HG03457 (cell line): ENCODE measurements at regions not wholly inside any gene's neighbourhood (a gene's known extent, or its start where the extent isn't known, plus 50 kb on each side); places are given as distances from the start of the nearest gene placed in this dataset.
"Not testable (repeated sequence)": the region's sequence is repeated elsewhere in the genome, so short reads cannot be mapped to it uniquely, and the experiment has no call there.

Experiments
- ATAC-seq: cut with Tn5 transposase; IDR thresholded peaks from one replicate; pipeline ENCODE4 v1.9.1; 2021; ENCODE audit warnings: moderate number of reproducible peaks; ENCODE audit not compliant: unreplicated experiment

DNA sequence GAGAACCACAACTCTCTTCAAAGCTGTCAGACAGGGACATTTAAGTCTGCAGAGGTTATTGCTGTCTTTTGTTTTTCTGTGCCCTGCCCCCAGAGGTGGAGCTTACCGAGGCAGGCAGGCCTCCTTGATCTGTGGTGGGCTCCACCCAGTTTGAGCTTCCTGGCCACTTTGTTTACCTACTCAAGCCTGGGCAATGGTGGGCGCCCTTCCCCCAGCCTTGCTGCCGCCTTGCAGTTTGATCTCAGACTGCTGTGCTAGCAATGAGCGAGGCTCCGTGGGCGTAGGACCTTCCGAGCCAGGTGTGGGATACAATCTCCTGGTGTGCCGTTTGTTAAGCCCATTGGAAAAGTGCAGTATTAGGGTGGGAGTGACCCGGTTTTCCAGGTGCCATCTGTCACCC is 822.1 kb downstream of the KCNMA1 start:
- not testable (repeated sequence) for ATAC-seq

- no peak for ATAC-seq
These were observed 826.2 kb downstream of the KCNMA1 start for GRCh38 chr10:76811430-76811829.

- ATAC-seq, result no peak
These were observed 849.2 kb downstream of the KCNMA1 start for GRCh38 chr10:76788452-76788811.

- ATAC-seq, result no peak
These were observed 849.7 kb downstream of the KCNMA1 start for GRCh38 chr10:76787746-76788451.

- ATAC-seq, result no peak
These were observed 851.0 kb downstream of the KCNMA1 start for GRCh38 chr10:76786504-76787072.

DNA sequence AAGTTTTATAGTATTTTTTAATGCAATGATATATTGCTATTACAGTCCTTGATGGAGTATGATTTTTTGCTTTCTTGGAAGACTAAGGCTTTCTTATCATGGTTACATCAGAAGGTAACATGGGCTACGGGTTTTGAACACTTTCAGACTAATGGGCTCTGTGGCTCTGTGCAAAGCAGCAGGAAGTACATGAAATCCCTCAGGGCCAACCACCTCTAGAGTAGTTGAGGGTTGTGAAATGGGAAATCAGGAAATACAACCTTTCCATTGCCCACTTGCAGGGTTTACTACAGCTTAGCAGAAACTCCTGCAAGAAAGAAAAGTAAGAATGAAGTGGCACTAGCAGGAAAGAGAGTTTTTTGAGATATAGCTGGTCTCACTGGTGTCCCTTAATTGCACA is 853.5 kb downstream of the KCNMA1 start:
- no peak for ATAC-seq

DNA sequence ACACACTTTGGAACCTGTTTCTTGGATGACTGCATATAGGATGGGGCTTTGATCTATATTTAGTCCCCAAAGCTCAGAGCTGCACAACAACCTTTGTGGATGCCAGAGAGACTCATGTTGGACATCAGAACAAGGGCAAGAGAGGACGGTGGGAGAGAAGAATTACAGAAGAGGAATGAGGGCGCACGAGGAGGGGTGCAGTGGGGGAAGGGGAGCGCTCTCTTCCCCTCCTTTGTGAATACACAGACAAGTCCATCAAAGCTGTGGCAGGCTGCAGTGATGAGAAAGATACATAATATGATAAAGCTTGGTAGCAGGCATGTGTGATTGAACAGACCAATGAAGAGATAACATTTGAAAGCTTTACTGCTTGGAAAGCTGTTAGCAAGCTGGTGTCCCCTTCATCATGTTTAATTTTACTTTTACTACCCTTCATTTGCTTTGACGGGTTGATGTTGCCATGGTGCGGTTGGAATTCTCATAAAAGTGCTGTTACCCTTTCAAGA is 857.8 kb downstream of the KCNMA1 start:
- no peak for ATAC-seq

- no peak for ATAC-seq
These were observed 858.5 kb downstream of the KCNMA1 start for GRCh38 chr10:76778914-76779795.

- ATAC-seq, result no peak
These were observed 862.5 kb downstream of the KCNMA1 start for GRCh38 chr10:76774987-76775603.

GRCh38 chr10:76769582-76769981 is 868.0 kb downstream of the KCNMA1 start:
- ATAC-seq, result no peak

DNA sequence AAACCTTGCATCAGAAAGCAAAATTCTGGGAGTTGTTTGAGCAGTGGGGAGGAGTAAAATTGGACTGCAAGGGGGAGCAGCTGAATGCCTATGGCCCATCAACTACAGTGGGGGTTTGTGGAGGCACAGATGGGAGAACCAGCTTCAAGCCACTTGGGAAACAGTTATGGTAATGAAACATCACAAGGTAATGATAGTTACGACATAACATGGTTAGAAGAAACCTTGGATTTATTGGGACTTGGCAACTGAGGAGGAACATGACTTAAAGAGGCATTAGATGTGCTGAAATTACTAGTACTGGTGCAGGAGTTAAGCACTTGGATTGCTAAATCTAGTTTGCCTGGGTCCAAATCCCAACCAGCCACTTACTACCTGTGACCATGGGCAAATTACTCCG is 868.4 kb downstream of the KCNMA1 start:
- ATAC-seq, result no peak

- ATAC-seq, result no peak
These were observed 870.9 kb downstream of the KCNMA1 start for GRCh38 chr10:76766682-76767081.

GRCh38 chr10:76764921-76765320 is 872.7 kb downstream of the KCNMA1 start:
- not testable (repeated sequence) for ATAC-seq

DNA sequence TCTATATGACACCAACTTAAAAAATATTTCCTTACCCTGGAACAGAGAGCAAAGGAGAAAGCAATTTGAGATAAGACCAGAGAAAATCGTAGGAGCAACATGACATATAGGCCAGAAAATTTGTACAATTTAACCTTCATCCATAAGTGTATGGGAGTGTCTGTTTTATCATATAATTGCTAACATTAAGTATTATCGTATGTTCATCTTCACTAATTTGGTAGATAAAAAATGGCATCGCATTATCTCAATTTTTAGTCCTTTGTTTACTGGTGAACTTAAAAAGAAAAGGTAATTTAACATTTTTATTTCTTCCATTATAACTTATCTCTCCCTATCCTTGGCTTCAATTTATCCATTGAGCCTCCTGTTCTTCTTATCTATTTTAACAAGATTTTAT is 873.4 kb downstream of the KCNMA1 start:
- ATAC-seq, result no peak

DNA sequence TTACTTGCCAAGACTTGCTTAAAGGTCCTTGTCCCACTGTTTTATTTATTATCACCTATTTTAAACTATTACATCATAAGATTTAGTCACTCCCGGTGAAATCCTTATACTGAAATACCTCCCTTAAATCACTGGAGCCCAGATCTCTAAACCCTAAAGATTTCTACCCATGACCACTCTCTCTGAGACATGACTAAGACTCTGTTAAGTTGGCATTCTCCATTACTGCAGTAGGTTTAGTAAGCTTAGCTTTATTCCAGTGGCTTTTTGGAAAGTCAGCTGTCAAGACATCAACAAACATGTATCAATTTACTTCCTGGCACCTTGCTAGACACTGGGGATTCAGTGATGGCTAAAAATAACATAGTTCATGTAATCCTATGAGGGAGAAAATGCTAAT is 874.2 kb downstream of the KCNMA1 start:
- no peak for ATAC-seq

DNA sequence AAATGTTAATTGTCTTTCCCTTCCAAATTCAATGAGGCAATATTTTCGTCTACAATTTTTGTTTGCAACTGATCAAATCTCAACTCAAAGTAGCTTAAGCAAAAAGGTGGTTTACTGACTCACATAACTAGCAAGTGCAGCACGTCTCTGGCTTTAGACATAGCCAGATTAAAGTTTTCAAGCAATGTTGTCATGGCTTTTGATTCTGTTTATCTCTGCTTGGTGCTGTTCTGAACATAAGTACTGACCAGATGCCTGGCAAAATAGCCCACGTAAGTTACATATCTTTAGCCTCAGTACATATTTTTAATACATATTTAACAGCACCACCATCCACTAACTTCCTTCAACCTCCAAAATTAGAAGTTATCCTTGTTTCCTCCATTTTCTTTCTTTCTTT is 877.9 kb downstream of the KCNMA1 start:
- no peak for ATAC-seq

DNA sequence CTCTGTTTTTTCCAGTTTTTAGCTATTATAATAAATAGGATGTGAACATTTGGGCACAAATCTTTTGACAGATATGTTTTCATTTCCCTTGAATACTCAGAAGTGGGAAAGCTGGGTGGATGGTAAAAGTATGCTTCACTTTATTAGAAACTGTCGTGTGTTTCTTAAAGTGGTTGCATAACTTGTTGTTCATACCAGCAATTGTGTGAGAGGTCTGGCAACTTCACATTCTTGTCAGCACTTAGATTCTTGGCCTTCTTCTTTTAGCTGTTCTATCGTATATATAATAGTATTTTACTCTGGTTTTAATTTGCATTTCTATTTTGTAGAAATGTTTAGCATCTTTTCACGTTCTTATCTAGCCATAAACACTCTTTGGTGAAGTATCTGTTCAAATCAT is 894.4 kb downstream of the KCNMA1 start:
- no peak for ATAC-seq

- ATAC-seq, result no peak
These were observed 897.1 kb downstream of the KCNMA1 start for GRCh38 chr10:76740514-76740913.

DNA sequence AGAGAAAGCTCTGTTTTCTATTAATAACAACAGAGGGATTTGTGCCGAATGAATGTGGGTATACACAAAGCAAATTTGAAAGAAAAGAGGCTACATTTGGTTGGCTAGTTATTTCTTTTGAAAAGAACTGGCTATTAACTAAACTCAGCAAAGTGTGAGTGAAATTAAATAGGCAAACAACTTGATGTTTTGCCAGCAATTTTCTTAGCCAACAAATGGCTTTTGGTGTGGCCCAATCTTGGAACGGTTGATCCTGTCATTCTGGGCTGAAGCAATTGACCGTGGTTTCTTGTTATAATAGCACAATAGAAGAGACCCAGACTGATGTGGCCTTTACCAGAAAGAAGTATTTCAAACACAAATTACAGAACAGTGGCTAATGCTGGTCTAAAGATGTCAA is 898.6 kb downstream of the KCNMA1 start:
- no peak for ATAC-seq

GRCh38 chr10:76736815-76737618 is 900.6 kb downstream of the KCNMA1 start:
- ATAC-seq, result no peak

- ATAC-seq, result no peak
These were observed 901.2 kb downstream of the KCNMA1 start for GRCh38 chr10:76736392-76736791.
